Femur (tissue), 1 donor: ENCODE measurements at regions not wholly inside any gene's neighbourhood (a gene's known extent, or its start where the extent isn't known, plus 50 kb on each side); places are given as distances from the start of the nearest gene placed in this dataset.

Experiments
- DNase-seq: peaks from one replicate; pipeline ENCODE4 v3.0.0-alpha.2; 2017

- no peak for DNase-seq
Observed at GRCh38 chr17:27217631-27218030, 76.3 kb upstream of the WSB1 start.

- DNase-seq, result no peak
Observed at GRCh38 chr17:27218041-27218440, 75.9 kb upstream of the WSB1 start.

GRCh38 chr17:27218719-27219488 is 75.0 kb upstream of the WSB1 start:
- no peak for DNase-seq

GRCh38 chr17:27222515-27222914 is 71.4 kb upstream of the WSB1 start:
- DNase-seq, result no peak

- no peak for DNase-seq
Observed at GRCh38 chr17:27224526-27225315, 69.2 kb upstream of the WSB1 start.

- DNase-seq, result no peak
Observed at GRCh38 chr17:27226611-27227230, 67.2 kb upstream of the WSB1 start.

- DNase-seq, result no peak
Observed at GRCh38 chr17:27230996-27231395, 62.9 kb upstream of the WSB1 start.

- DNase-seq, result no peak
Observed at GRCh38 chr17:27232328-27232727, 61.6 kb upstream of the WSB1 start.

- no peak for DNase-seq
Observed at GRCh38 chr17:27233059-27233458, 60.9 kb upstream of the WSB1 start.

GRCh38 chr17:27233776-27234175 is 60.1 kb upstream of the WSB1 start:
- DNase-seq, result no peak

- peak; percentile 80 for DNase-seq
Observed at GRCh38 chr17:27236717-27237315, 57.1 kb upstream of the WSB1 start.

- no peak for DNase-seq
Observed at GRCh38 chr17:27237890-27238289, 56.0 kb upstream of the WSB1 start.

- no peak for DNase-seq
Observed at GRCh38 chr17:27239046-27239445, 54.9 kb upstream of the WSB1 start.

- no peak for DNase-seq
Observed at GRCh38 chr17:27239584-27239983, 54.3 kb upstream of the WSB1 start.

GRCh38 chr17:27240086-27240801 is 53.7 kb upstream of the WSB1 start:
- DNase-seq, result no peak

- DNase-seq, result no peak
Observed at GRCh38 chr17:27240802-27241155, 53.1 kb upstream of the WSB1 start.

GRCh38 chr17:27241346-27241946 is 52.5 kb upstream of the WSB1 start:
- DNase-seq, result no peak

GRCh38 chr17:27242951-27243350 is 51.0 kb upstream of the WSB1 start:
- no peak for DNase-seq

- DNase-seq, result no peak
Observed at GRCh38 chr17:27244011-27244410, 49.9 kb upstream of the WSB1 start.
